ENCODE measurements at regions not wholly inside any gene's neighbourhood (a gene's known extent, or its start where the extent isn't known, plus 50 kb on each side); places are given as distances from the start of the nearest gene placed in this dataset.
"Not testable (repeated sequence)": the region's sequence is repeated elsewhere in the genome, so short reads cannot be mapped to it uniquely, and the experiment has no call there.

GRCh38 chr13:53110614-53111013 lies 82.0 kb downstream of the OLFM4 start:
- H3K36me3 ChIP-seq (ENCODE audit: insufficient read depth in 1 of 2, low read depth in 1 of 2), result no peaks in the 10 kb centered on the region
- no peak overlapping the region for H3K27ac ChIP-seq

GRCh38 chr13:53112522-53112921 lies 83.9 kb downstream of the OLFM4 start:
- WGBS, 3 donors, result 89 to 96% (median 92%) methylated on average over 2 of the region's 2 CpGs
- ATAC-seq, result no peak

More at GRCh38 chr13:53110614-53111013, 82.0 kb downstream of the OLFM4 start:
- no peak overlapping the region for H3K4me3 ChIP-seq
- WGBS, 3 donors, result 63 to 65% (median 65%) methylated on average over 4 of the region's 4 CpGs
- no peak for TF ChIP-seq CTCF (IDR thresholded peaks at IDR 0.05)
- no peak for ATAC-seq
- H3K9me3 ChIP-seq, result no peaks in the 10 kb centered on the region
- no peaks in the 10 kb centered on the region for H3K27me3 ChIP-seq (ENCODE audit: insufficient read depth in 3 of 3, low read length in 2 of 3)
- DNase-seq, result no peak
- intact Hi-C loops (cut with DNase I), result no loop called here
- no peaks in the 10 kb centered on the region for H3K4me1 ChIP-seq

GRCh38 chr13:53117048-53117447 lies 88.4 kb downstream of the OLFM4 start:
- 0 to 63% (median 46%) methylated on average over 1 of the region's 1 CpG for WGBS, 3 donors
- H3K27ac ChIP-seq; H3K36me3 ChIP-seq (ENCODE audit: insufficient read depth in 1 of 2, low read depth in 1 of 2); DNase-seq; intact Hi-C loops (cut with DNase I); H3K4me1 ChIP-seq; H3K4me3 ChIP-seq; H3K9me3 ChIP-seq; ATAC-seq; H3K27me3 ChIP-seq (ENCODE audit: insufficient read depth in 3 of 3, low read length in 2 of 3): not testable (repeated sequence)

More at GRCh38 chr13:53112522-53112921, 83.9 kb downstream of the OLFM4 start:
- H3K4me3 ChIP-seq, result no peak overlapping the region
- DNase-seq, result no peak
- H3K27ac ChIP-seq, result no peak overlapping the region
- H3K36me3 ChIP-seq (ENCODE audit: insufficient read depth in 1 of 2, low read depth in 1 of 2), result no peaks in the 10 kb centered on the region
- no peaks in the 10 kb centered on the region for H3K27me3 ChIP-seq (ENCODE audit: insufficient read depth in 3 of 3, low read length in 2 of 3)
- intact Hi-C loops (cut with DNase I), result no loop called here
- H3K4me1 ChIP-seq, result no peaks in the 10 kb centered on the region
- no peak for TF ChIP-seq CTCF (IDR thresholded peaks at IDR 0.05)
- no peaks in the 10 kb centered on the region for H3K9me3 ChIP-seq

- intact Hi-C loops (cut with DNase I), result no loop called here
These were observed 92.6 kb downstream of the OLFM4 start for GRCh38 chr13:53121131-53121773.

GRCh38 chr13:53121919-53122318 lies 93.3 kb downstream of the OLFM4 start:
- no peaks in the 10 kb centered on the region for H3K36me3 ChIP-seq (ENCODE audit: insufficient read depth in 1 of 2, low read depth in 1 of 2)
- no peak overlapping the region for H3K4me3 ChIP-seq
- H3K9me3 ChIP-seq, result no peaks in the 10 kb centered on the region
- ATAC-seq, result no peak
- TF ChIP-seq CTCF (IDR thresholded peaks at IDR 0.05), result no peak
- 49 to 58% (median 55%) methylated on average over 2 of the region's 2 CpGs for whole genome bisulfite sequencing, 3 donors
- intact Hi-C loops (cut with DNase I), result no loop called here
- H3K27ac ChIP-seq, result no peak overlapping the region
- no peak for DNase-seq
- H3K4me1 ChIP-seq, result no peaks in the 10 kb centered on the region
- H3K27me3 ChIP-seq (ENCODE audit: insufficient read depth in 3 of 3, low read length in 2 of 3), result no peaks in the 10 kb centered on the region

More at GRCh38 chr13:53121131-53121773, 92.6 kb downstream of the OLFM4 start:
- Histone ChIP-seq H3K27ac (no peak overlapping the region), H3K4me3 (no peak overlapping the region), H3K4me1 (no peaks in the 10 kb centered on the region), H3K9me3 (no peaks in the 10 kb centered on the region), H3K27me3 (ENCODE audit: insufficient read depth in 3 of 3, low read length in 2 of 3) (no peaks in the 10 kb centered on the region), H3K36me3 (ENCODE audit: insufficient read depth in 1 of 2, low read depth in 1 of 2) (no peaks in the 10 kb centered on the region)
- ATAC-seq (no peak), DNase-seq (no peak)
- 72 to 87% (median 85%) methylated on average over 1 of the region's 1 CpG for WGBS, 3 donors
- no peak for TF ChIP-seq CTCF (IDR thresholded peaks at IDR 0.05)

All from psoas muscle (tissue), 7 donors.